ENCODE measurements at regions not wholly inside any gene's neighbourhood (a gene's known extent, or its start where the extent isn't known, plus 50 kb on each side); places are given as distances from the start of the nearest gene placed in this dataset.
"Not testable (repeated sequence)": the region's sequence is repeated elsewhere in the genome, so short reads cannot be mapped to it uniquely, and the experiment has no call there.

DNA sequence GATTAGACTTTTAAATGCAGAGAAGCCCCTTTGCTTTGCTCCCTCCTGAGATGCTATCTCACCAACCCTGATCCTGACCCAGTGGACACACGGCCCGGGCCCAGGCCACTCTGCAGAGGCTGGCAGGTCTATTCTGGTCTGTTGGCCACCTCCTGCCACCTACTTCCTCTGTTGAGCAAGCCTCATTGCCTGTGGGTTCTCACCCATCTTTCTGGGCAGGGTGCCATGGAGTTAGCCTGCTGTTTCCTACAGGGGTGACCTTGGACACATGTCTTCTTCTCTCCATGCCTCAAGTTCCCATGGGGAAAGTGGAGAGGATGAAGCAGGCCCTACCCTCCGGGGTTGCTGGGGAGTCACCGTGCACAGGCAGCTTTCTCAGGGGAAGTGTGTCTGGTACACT, 266.2 kb upstream of the IRX1 start:
- H3K36me3 ChIP-seq (ENCODE audit: control insufficient read depth, insufficient read depth, low read length), result no peaks in the 10 kb centered on the region
- no peak overlapping the region for H3K4me3 ChIP-seq (ENCODE audit: low read depth, low read length)
- H3K4me1 ChIP-seq (ENCODE audit: control insufficient read depth, insufficient read depth, low read length), result 0 out of 2 replicates have a peak, but pooled peaks cover 4% of the 10 kb centered on the region
- no peak overlapping the region for H3K27ac ChIP-seq (ENCODE audit: low read depth, low read length)
- no peaks in the 10 kb centered on the region for H3K27me3 ChIP-seq (ENCODE audit: control insufficient read depth, insufficient read depth, low read length)
- no peak overlapping the region for H3K9ac ChIP-seq (ENCODE audit: low read length)
- H3K9me3 ChIP-seq (ENCODE audit: control insufficient read depth, insufficient read depth, low read depth, low read length), result peaks cover 4% of the 10 kb centered on the region

DNA sequence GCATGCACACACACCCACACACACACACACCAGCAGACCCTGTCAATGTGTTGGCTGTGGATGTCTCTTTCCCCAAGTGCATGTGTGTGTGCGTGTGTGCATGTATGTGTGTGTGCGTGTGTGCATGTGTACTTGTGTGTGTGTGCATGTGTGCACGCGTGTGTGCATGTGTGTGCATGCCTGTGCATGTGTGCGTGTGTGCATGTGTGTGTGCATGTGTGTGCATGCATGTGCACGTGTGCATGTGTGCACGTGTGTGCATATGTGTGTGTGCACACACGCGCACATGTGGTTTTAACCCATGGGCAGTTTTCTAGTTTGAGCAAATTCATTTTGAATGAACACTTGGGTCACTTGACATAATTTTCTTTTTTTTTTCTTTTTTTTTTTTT, 268.8 kb upstream of the IRX1 start:
- H3K4me3 ChIP-seq (ENCODE audit: low read depth, low read length), result no peak overlapping the region
- peaks cover 10% of the 10 kb centered on the region for H3K9me3 ChIP-seq (ENCODE audit: control insufficient read depth, insufficient read depth, low read depth, low read length)
- H3K9ac ChIP-seq (ENCODE audit: low read length), result no peak overlapping the region
- H3K4me1 ChIP-seq (ENCODE audit: control insufficient read depth, insufficient read depth, low read length), result 0 out of 2 replicates have a peak, but pooled peaks cover 4% of the 10 kb centered on the region
- H3K27me3 ChIP-seq (ENCODE audit: control insufficient read depth, insufficient read depth, low read length), result no peaks in the 10 kb centered on the region
- H3K36me3 ChIP-seq (ENCODE audit: control insufficient read depth, insufficient read depth, low read length), result no peaks in the 10 kb centered on the region
- no peak overlapping the region for H3K27ac ChIP-seq (ENCODE audit: low read depth, low read length)

DNA sequence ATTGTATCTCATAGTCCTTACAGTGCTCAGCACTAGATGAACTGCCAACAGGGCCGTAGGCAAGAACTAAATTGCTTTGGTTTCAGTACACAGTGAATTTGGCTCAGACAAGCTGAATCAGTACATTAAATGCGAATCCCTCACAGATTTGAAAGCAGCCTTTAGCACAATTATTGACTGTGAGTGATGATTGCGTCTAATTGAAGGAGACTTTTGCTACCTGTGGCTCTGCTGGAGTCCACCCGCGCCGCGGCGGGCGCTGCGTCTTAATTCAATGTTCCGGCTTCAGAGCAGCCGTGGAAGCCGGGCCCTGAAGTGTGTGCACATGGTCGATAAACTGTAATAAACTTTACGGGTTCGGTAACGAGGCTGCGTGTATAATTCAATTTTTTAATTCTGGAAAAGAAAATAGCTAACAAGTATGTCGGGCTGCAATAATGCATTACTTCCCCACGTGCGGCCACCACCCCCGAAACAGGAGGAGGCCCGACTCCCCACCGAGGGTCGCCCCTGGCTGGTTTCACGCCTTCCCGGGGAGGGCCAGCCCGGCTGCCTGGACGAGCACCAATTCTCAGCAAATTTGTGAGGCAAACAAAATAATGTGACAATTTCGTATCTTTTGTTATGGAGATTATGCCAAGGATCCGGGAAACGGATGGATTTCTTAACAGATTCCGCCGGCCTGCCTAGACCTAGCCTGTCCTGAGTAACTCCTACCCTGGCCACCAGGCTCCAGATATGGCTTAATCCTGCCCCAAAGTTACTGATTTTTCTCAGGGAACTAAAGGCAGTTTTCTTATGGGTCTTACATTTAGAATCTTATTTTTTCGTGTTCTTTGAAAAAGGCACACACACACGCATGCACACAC, 269.4 kb upstream of the IRX1 start:
- Histone ChIP-seq H3K27ac (ENCODE audit: low read depth, low read length) (no peak overlapping the region), H3K9me3 (ENCODE audit: control insufficient read depth, insufficient read depth, low read depth, low read length) (peaks cover 10% of the 10 kb centered on the region), H3K27me3 (ENCODE audit: control insufficient read depth, insufficient read depth, low read length) (no peaks in the 10 kb centered on the region), H3K4me3 (ENCODE audit: low read depth, low read length) (no peak overlapping the region), H3K4me1 (ENCODE audit: control insufficient read depth, insufficient read depth, low read length) (0 out of 2 replicates have a peak, but pooled peaks cover 4% of the 10 kb centered on the region), H3K9ac (ENCODE audit: low read length) (no peak overlapping the region), H3K36me3 (ENCODE audit: control insufficient read depth, insufficient read depth, low read length) (no peaks in the 10 kb centered on the region)

DNA sequence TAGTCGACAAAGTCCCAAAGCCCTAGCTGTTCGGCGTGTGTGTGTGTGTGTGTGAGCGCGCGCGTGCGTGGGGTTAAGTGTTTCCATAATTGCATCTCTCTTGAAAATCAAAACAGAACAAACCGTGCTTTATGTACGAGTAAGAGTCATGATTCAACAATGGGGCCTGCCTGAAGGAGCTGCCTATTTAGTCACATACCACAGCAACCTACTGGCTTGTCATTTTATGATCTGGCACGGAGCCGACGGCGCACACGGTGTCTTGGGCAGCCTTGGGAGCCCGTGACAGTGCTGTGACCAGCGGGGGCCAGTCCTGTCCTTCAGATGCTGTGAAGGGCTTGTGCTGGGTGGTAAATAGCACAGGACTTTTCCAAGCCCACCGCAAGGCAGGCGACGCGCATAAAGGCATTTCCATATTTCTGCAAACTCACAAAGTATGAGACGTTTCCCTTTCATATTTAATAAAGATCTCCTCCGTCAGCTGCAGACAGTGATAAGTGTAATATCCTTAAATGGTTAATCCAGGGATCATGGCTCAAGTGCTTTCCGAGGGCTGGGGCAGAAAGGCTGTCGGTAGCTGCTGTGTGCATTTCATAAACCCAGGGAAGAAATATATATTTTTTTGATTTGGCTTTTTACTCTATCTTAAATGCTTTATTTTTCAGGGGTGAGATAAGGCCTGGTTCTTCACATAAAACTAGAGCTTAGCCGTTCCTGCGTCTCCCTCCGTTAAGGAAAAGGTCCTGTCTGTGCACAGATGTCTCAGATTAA, 270.2 kb upstream of the IRX1 start:
- no peaks in the 10 kb centered on the region for H3K36me3 ChIP-seq (ENCODE audit: control insufficient read depth, insufficient read depth, low read length)
- no peak overlapping the region for H3K4me3 ChIP-seq (ENCODE audit: low read depth, low read length)
- no peak overlapping the region for H3K9ac ChIP-seq (ENCODE audit: low read length)
- no peak overlapping the region for H3K27ac ChIP-seq (ENCODE audit: low read depth, low read length)
- peaks cover 10% of the 10 kb centered on the region for H3K9me3 ChIP-seq (ENCODE audit: control insufficient read depth, insufficient read depth, low read depth, low read length)
- H3K4me1 ChIP-seq (ENCODE audit: control insufficient read depth, insufficient read depth, low read length), result 0 out of 2 replicates have a peak, but pooled peaks cover 4% of the 10 kb centered on the region
- no peaks in the 10 kb centered on the region for H3K27me3 ChIP-seq (ENCODE audit: control insufficient read depth, insufficient read depth, low read length)

DNA sequence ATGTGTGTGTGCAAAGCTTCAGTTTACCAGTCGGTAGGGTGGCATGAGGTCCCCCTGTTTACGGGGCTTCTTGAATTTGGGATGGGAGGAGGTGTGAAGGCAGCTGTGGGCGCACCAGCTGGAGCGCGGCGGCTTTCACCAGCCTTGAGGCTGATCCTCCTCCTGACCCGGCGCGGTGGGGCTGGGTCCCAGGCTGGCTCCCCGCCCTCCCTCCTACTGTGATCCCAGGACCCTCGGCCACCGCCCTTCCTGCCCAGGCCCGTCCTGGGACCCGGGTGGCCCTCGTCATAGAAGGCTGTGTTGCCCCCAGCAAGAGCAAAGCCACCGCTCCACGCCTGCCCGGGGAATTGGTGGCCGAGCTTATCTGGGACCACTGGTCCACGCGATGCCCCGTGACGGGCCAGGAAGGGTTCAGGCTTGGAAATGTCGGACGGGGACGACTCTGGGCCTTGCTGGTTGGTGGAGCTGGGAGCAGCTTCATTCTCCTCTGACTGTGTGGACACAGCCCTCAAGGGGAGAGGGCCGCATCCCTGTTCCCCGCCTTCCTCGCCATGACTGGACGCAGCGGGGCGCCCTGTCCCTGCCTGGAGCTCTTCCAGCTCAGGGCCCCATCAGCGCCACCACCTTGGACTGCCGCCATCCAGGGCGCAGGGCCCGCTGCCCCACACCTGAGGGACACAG, 271.1 kb upstream of the IRX1 start:
- 0 out of 2 replicates have a peak, but pooled peaks cover 4% of the 10 kb centered on the region for H3K4me1 ChIP-seq (ENCODE audit: control insufficient read depth, insufficient read depth, low read length)
- H3K9ac ChIP-seq (ENCODE audit: low read length), result no peak overlapping the region
- no peak overlapping the region for H3K4me3 ChIP-seq (ENCODE audit: low read depth, low read length)
- no peaks in the 10 kb centered on the region for H3K27me3 ChIP-seq (ENCODE audit: control insufficient read depth, insufficient read depth, low read length)
- H3K27ac ChIP-seq (ENCODE audit: low read depth, low read length), result no peak overlapping the region
- H3K9me3 ChIP-seq (ENCODE audit: control insufficient read depth, insufficient read depth, low read depth, low read length), result peaks cover 10% of the 10 kb centered on the region
- H3K36me3 ChIP-seq (ENCODE audit: control insufficient read depth, insufficient read depth, low read length), result no peaks in the 10 kb centered on the region

DNA sequence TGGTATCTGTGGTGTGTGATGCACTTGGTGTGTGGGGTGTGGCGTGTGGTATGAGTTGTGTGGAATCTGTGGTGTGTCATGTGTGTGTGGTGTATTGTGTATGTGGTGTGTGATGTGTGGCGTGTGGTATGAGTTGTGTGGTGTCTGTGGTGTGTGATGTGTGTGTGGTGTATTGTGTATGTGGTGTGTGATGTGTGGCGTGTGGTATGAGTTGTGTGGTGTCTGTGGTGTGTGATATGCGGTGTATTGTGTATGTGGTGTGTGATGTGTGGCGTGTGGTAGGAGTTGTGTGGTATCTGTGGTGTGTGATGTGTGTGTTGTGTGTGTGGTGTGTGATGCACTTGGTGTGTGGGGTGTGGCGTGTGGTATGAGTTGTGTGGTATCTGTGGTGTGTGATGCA, 271.7 kb upstream of the IRX1 start:
- not testable (repeated sequence) for H3K4me3 ChIP-seq (ENCODE audit: low read depth, low read length); H3K36me3 ChIP-seq (ENCODE audit: control insufficient read depth, insufficient read depth, low read length); H3K4me1 ChIP-seq (ENCODE audit: control insufficient read depth, insufficient read depth, low read length); H3K27me3 ChIP-seq (ENCODE audit: control insufficient read depth, insufficient read depth, low read length); H3K9ac ChIP-seq (ENCODE audit: low read length); H3K27ac ChIP-seq (ENCODE audit: low read depth, low read length); H3K9me3 ChIP-seq (ENCODE audit: control insufficient read depth, insufficient read depth, low read depth, low read length)

DNA sequence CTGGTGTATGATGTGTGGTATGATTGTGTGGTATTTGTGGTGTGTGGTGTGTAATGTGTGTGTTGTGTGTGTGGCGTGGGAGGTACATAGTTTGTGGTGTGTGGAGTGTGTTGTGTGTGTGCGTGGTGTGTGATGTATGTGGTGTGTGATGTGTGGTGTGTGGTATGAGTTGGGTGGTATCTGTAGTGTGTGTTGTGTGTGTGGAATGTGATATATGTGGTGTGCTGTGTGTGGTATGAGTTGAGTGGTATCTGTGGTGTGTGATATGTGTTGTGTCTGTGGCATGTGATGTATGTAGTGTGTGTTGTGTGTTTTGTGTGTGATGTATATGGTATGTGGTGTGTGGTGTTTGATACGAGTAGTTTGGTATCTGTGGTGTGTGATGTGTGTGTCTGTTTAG, 272.5 kb upstream of the IRX1 start:
- no peak overlapping the region for H3K4me3 ChIP-seq (ENCODE audit: low read depth, low read length)
- peaks cover 6% of the 10 kb centered on the region; the same call in 1 of the 2 replicates for H3K9me3 ChIP-seq (ENCODE audit: control insufficient read depth, insufficient read depth, low read depth, low read length)
- H3K9ac ChIP-seq (ENCODE audit: low read length), result no peak overlapping the region
- H3K4me1 ChIP-seq (ENCODE audit: control insufficient read depth, insufficient read depth, low read length), result 0 out of 2 replicates have a peak, but pooled peaks cover 4% of the 10 kb centered on the region
- no peaks in the 10 kb centered on the region for H3K27me3 ChIP-seq (ENCODE audit: control insufficient read depth, insufficient read depth, low read length)
- H3K27ac ChIP-seq (ENCODE audit: low read depth, low read length), result no peak overlapping the region
- no peaks in the 10 kb centered on the region for H3K36me3 ChIP-seq (ENCODE audit: control insufficient read depth, insufficient read depth, low read length)

DNA sequence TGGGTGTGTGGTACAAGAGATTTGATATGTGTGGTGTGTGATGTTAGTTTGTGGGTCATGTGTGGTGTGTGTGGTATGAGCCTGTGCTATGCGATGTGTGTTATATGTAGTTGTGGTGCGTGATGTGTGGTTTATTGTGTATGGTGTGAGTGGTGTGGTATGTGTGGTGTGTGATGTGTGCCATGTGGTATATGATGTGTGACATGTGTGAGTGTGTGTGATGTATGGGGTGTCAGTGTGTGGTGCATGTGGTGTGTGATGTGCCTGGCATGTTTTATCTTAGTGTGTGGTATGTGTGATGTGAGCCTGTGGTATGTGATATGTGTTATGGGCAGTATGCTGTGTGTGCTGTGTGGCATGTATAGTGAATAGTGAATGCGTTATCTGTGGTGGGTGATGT, 273.0 kb upstream of the IRX1 start:
- Histone ChIP-seq H3K27ac (ENCODE audit: low read depth, low read length) (no peak overlapping the region), H3K9ac (ENCODE audit: low read length) (no peak overlapping the region), H3K36me3 (ENCODE audit: control insufficient read depth, insufficient read depth, low read length) (no peaks in the 10 kb centered on the region), H3K4me3 (ENCODE audit: low read depth, low read length) (no peak overlapping the region), H3K4me1 (ENCODE audit: control insufficient read depth, insufficient read depth, low read length) (0 out of 2 replicates have a peak, but pooled peaks cover 4% of the 10 kb centered on the region), H3K9me3 (ENCODE audit: control insufficient read depth, insufficient read depth, low read depth, low read length) (peaks cover 6% of the 10 kb centered on the region; the same call in 1 of the 2 replicates), H3K27me3 (ENCODE audit: control insufficient read depth, insufficient read depth, low read length) (no peaks in the 10 kb centered on the region)

DNA sequence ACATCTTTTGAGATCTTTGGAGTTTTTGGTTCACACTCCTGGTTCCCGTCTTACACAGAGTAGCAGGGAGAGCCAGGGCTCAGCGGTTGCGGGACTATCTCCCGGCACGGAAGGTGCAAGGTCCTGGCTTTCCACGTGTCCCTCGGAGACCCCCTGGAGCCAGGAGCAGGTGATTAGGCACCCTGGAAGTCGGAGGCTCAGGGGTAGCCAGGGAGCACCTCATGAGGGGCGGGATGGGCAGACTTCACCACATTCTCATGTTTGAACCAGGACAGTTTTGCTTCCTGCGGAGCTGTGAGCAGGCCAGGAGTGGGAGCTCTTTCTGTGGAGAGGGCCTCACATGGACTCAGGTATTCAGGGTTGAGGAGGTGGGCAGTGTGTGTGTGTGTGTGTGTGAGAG, 273.7 kb upstream of the IRX1 start:
- H3K4me1 ChIP-seq (ENCODE audit: control insufficient read depth, insufficient read depth, low read length), result 0 out of 2 replicates have a peak, but pooled peaks cover 4% of the 10 kb centered on the region
- no peak overlapping the region for H3K4me3 ChIP-seq (ENCODE audit: low read depth, low read length)
- H3K9me3 ChIP-seq (ENCODE audit: control insufficient read depth, insufficient read depth, low read depth, low read length), result peaks cover 6% of the 10 kb centered on the region; the same call in 1 of the 2 replicates
- no peak overlapping the region for H3K27ac ChIP-seq (ENCODE audit: low read depth, low read length)
- H3K36me3 ChIP-seq (ENCODE audit: control insufficient read depth, insufficient read depth, low read length), result no peaks in the 10 kb centered on the region
- no peak overlapping the region for H3K9ac ChIP-seq (ENCODE audit: low read length)
- no peaks in the 10 kb centered on the region for H3K27me3 ChIP-seq (ENCODE audit: control insufficient read depth, insufficient read depth, low read length)

DNA sequence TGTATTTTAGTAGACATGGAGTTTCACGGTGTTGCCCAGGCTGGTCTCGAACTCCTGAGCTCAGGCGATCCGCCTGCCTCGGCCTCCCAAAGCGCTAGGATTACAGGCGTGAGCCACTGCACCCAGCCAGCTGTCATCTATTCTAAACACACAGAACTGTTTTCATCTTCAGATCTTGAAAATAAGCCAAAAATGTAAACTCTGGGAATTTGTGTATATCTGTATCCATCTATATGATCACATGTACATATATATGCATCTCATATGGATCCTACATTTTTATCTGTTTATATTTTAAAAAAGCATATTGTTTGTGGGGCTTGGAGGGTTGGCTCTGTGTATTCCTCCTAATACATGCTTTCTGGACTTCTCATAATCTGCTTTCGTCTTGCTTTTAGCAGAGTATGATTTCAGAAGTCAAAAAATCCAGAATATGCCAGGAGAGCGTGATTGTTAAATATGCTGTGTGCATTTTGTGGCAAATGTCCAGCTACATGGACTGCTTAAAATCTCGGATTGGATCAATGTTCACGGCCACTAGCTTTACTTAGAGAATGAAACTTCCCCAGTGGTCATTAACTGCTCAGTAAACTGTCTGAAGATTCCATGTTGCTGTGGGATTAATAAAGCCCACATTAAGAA, 274.4 kb upstream of the IRX1 start:
- Histone ChIP-seq H3K9me3 (ENCODE audit: control insufficient read depth, insufficient read depth, low read depth, low read length) (peaks cover 6% of the 10 kb centered on the region; the same call in 1 of the 2 replicates), H3K4me1 (ENCODE audit: control insufficient read depth, insufficient read depth, low read length) (no peaks in the 10 kb centered on the region), H3K27me3 (ENCODE audit: control insufficient read depth, insufficient read depth, low read length) (no peaks in the 10 kb centered on the region), H3K4me3 (ENCODE audit: low read depth, low read length) (no peak overlapping the region), H3K36me3 (ENCODE audit: control insufficient read depth, insufficient read depth, low read length) (no peaks in the 10 kb centered on the region), H3K27ac (ENCODE audit: low read depth, low read length) (no peak overlapping the region), H3K9ac (ENCODE audit: low read length) (no peak overlapping the region)
